SU-DHL-6 (cell line): ENCODE measurements at regions not wholly inside any gene's neighbourhood (a gene's known extent, or its start where the extent isn't known, plus 50 kb on each side); places are given as distances from the start of the nearest gene placed in this dataset.

ENCODE experiments used
- CTCF ChIP-seq: fragments of 200-600 bp; sonication (generic); IDR thresholded peaks from one replicate; pipeline ENCODE4 v1.5.1; 2017; ENCODE audit warnings: antibody characterized with exemption, mild to moderate bottlenecking, low read length, moderate library complexity; ENCODE audit not compliant: insufficient read depth, poor library complexity, severe bottlenecking
- EZH2phosphoT487 ChIP-seq: fragments of 200-600 bp; sonication (generic), shearing (Covaris generic); conservative IDR thresholded peaks from 2 replicates; pipeline ENCODE4 v1.6.1; 2018; ENCODE audit warnings: mild to moderate bottlenecking, antibody characterized with exemption, low read length, moderate library complexity, mixed read lengths

GRCh38 chr1:118773656-118774055 lies 214.5 kb downstream of the TBX15 start:
- TF ChIP-seq CTCF = no peak
- TF ChIP-seq EZH2phosphoT487 = no peak
